ENCODE measurements at regions not wholly inside any gene's neighbourhood (a gene's known extent, or its start where the extent isn't known, plus 50 kb on each side); places are given as distances from the start of the nearest gene placed in this dataset.

GRCh38 chr9:129285382-129285781 lies 107.3 kb upstream of the IER5L start:
- H3K4me3 ChIP-seq (ENCODE audit: low read length) = no peak overlapping the region
- no peak for TF ChIP-seq CTCF (conservative IDR thresholded peaks at IDR 0.05; ENCODE audit: low read length)
- DNase-seq (ENCODE audit: low read depth) = no peak

- TF ChIP-seq CTCF (conservative IDR thresholded peaks at IDR 0.05; ENCODE audit: low read length) = no peak
- DNase-seq (ENCODE audit: low read depth) = no peak
- H3K4me3 ChIP-seq (ENCODE audit: low read length) = no peak overlapping the region
Measured at GRCh38 chr9:129284607-129285291, 106.7 kb upstream of the IER5L start.

- no peak for TF ChIP-seq CTCF (conservative IDR thresholded peaks at IDR 0.05; ENCODE audit: low read length)
- no peak for DNase-seq (ENCODE audit: low read depth)
- H3K4me3 ChIP-seq (ENCODE audit: low read length) = no peak overlapping the region
Measured at GRCh38 chr9:129283705-129284606, 105.9 kb upstream of the IER5L start.

GRCh38 chr9:129283291-129283691 lies 105.2 kb upstream of the IER5L start:
- TF ChIP-seq CTCF (conservative IDR thresholded peaks at IDR 0.05; ENCODE audit: low read length) = no peak
- H3K4me3 ChIP-seq (ENCODE audit: low read length) = no peak overlapping the region
- DNase-seq (ENCODE audit: low read depth) = no peak

GRCh38 chr9:129282731-129283211 lies 104.7 kb upstream of the IER5L start:
- no peak overlapping the region for H3K4me3 ChIP-seq (ENCODE audit: low read length)
- no peak for DNase-seq (ENCODE audit: low read depth)
- no peak for TF ChIP-seq CTCF (conservative IDR thresholded peaks at IDR 0.05; ENCODE audit: low read length)

- no peak for TF ChIP-seq CTCF (conservative IDR thresholded peaks at IDR 0.05; ENCODE audit: low read length)
- H3K4me3 ChIP-seq (ENCODE audit: low read length) = no peak overlapping the region
- DNase-seq (ENCODE audit: low read depth) = no peak
Measured at GRCh38 chr9:129282272-129282671, 104.2 kb upstream of the IER5L start.
